Osteoblast (primary cell): ENCODE measurements at regions not wholly inside any gene's neighbourhood (a gene's known extent, or its start where the extent isn't known, plus 50 kb on each side); places are given as distances from the start of the nearest gene placed in this dataset.

Experiments
- DNase-seq: peaks from one replicate; pipeline ENCODE4 v3.0.0; 2011; ENCODE audit warnings: low spot score, mixed read lengths; ENCODE audit not compliant: insufficient read length; ENCODE audit errors: missing footprints
- H2AFZ ChIP-seq: 2 replicates; pipeline ENCODE4 v1.6.0; 2011; ENCODE audit warnings: mild to moderate bottlenecking, low read length
- H3K27ac ChIP-seq: 2 replicates; pipeline ENCODE4 v1.5.1; 2011; ENCODE audit warnings: mild to moderate bottlenecking, low read depth, low read length, moderate library complexity
- H3K27me3 ChIP-seq: 2 replicates; pipeline ENCODE4 v1.6.0; 2012; ENCODE audit warnings: mild to moderate bottlenecking, control low read depth, inconsistent platforms, low read length, moderate library complexity; ENCODE audit not compliant: insufficient read depth
- H3K36me3 ChIP-seq: 2 replicates; pipeline ENCODE4 v1.5.1; 2011; ENCODE audit warnings: mild to moderate bottlenecking, low read length, control low read depth, moderate library complexity; ENCODE audit not compliant: insufficient read depth
- H3K4me1 ChIP-seq: 2 replicates; pipeline ENCODE4 v1.5.1; 2011; ENCODE audit warnings: mild to moderate bottlenecking, low read length, control low read depth, moderate library complexity; ENCODE audit not compliant: insufficient read depth
- H3K4me2 ChIP-seq: 2 replicates; pipeline ENCODE4 v1.6.0; 2011; ENCODE audit warnings: mild to moderate bottlenecking, low read length; ENCODE audit not compliant: insufficient read depth
- H3K4me3 ChIP-seq: fragments of 200-600 bp; sonication (generic); 3 replicates; pipeline ENCODE4 v1.5.1; 2012; ENCODE audit warnings: mild to moderate bottlenecking, low read length, inconsistent platforms; ENCODE audit not compliant: insufficient read depth
- H3K79me2 ChIP-seq: 2 replicates; pipeline ENCODE4 v1.6.0; 2012; ENCODE audit warnings: mild to moderate bottlenecking, low read length, control low read depth, inconsistent platforms; ENCODE audit not compliant: insufficient read depth
- H3K9me3 ChIP-seq: 2 replicates; pipeline ENCODE4 v1.5.1; 2011; ENCODE audit warnings: low read depth, low read length, control low read depth
- H4K20me1 ChIP-seq: 2 replicates; pipeline ENCODE4 v1.6.0; 2012; ENCODE audit warnings: mild to moderate bottlenecking, low read length, control low read depth; ENCODE audit not compliant: insufficient read depth
- CTCF ChIP-seq: IDR thresholded peaks from 2 replicates; pipeline ENCODE4 v1.5.1; 2011; ENCODE audit warnings: mild to moderate bottlenecking, low read depth, low read length, moderate library complexity; ENCODE audit errors: extremely low read depth

- Histone ChIP-seq H3K27ac (no peak overlapping the region), H3K27me3 (no peaks in the 10 kb centered on the region), H3K4me2 (no peak overlapping the region), H3K79me2 (no peaks in the 10 kb centered on the region), H3K4me3 (no peak overlapping the region), H2AFZ (no peak overlapping the region), H4K20me1 (no peaks in the 10 kb centered on the region), H3K9me3 (no peaks in the 10 kb centered on the region), H3K36me3 (no peaks in the 10 kb centered on the region), H3K4me1 (no peaks in the 10 kb centered on the region)
- TF ChIP-seq CTCF: no peak
- DNase-seq: no peak
These were observed 211.6 kb downstream of the ADAM29 start for GRCh38 chr4:175129797-175130196.

GRCh38 chr4:175139205-175139604, 221.0 kb downstream of the ADAM29 start:
- H3K79me2 ChIP-seq: no peaks in the 10 kb centered on the region
- TF ChIP-seq CTCF: no peak
- H3K9me3 ChIP-seq: no peaks in the 10 kb centered on the region
- H2AFZ ChIP-seq: no peak overlapping the region
- no peak overlapping the region for H3K27ac ChIP-seq
- H3K4me2 ChIP-seq: no peak overlapping the region
- H3K27me3 ChIP-seq: no peaks in the 10 kb centered on the region
- DNase-seq: no peak
- H4K20me1 ChIP-seq: no peaks in the 10 kb centered on the region
- no peaks in the 10 kb centered on the region for H3K4me1 ChIP-seq
- H3K4me3 ChIP-seq: no peak overlapping the region
- no peaks in the 10 kb centered on the region for H3K36me3 ChIP-seq

GRCh38 chr4:175143116-175143515, 225.0 kb downstream of the ADAM29 start:
- H4K20me1 ChIP-seq: no peaks in the 10 kb centered on the region
- H2AFZ ChIP-seq: no peak overlapping the region
- TF ChIP-seq CTCF: no peak
- no peaks in the 10 kb centered on the region for H3K4me1 ChIP-seq
- H3K4me2 ChIP-seq: no peak overlapping the region
- H3K4me3 ChIP-seq: no peak overlapping the region
- peaks cover 2% of the 10 kb centered on the region for H3K9me3 ChIP-seq
- H3K36me3 ChIP-seq: no peaks in the 10 kb centered on the region
- DNase-seq: no peak
- no peaks in the 10 kb centered on the region for H3K79me2 ChIP-seq
- no peak overlapping the region for H3K27ac ChIP-seq
- H3K27me3 ChIP-seq: no peaks in the 10 kb centered on the region

GRCh38 chr4:175146799-175147198, 228.6 kb downstream of the ADAM29 start:
- no peaks in the 10 kb centered on the region for H4K20me1 ChIP-seq
- H3K36me3 ChIP-seq: no peaks in the 10 kb centered on the region
- no peak for DNase-seq
- no peak for TF ChIP-seq CTCF
- H2AFZ ChIP-seq: no peak overlapping the region
- no peaks in the 10 kb centered on the region for H3K27me3 ChIP-seq
- H3K79me2 ChIP-seq: no peaks in the 10 kb centered on the region
- no peak overlapping the region for H3K27ac ChIP-seq
- no peaks in the 10 kb centered on the region for H3K4me1 ChIP-seq
- H3K4me3 ChIP-seq: no peak overlapping the region
- H3K4me2 ChIP-seq: no peak overlapping the region
- peaks cover 2% of the 10 kb centered on the region for H3K9me3 ChIP-seq
